COLO829 (cell line): ENCODE measurements at regions not wholly inside any gene's neighbourhood (a gene's known extent, or its start where the extent isn't known, plus 50 kb on each side); places are given as distances from the start of the nearest gene placed in this dataset.
A peak's percentile ranks its signal among the peaks of the same experiment; 100 is the strongest.

Source experiments
- DNase-seq: peaks from one replicate; pipeline ENCODE4 v3.0.0; 2012; ENCODE audit warnings: low spot score

DNA sequence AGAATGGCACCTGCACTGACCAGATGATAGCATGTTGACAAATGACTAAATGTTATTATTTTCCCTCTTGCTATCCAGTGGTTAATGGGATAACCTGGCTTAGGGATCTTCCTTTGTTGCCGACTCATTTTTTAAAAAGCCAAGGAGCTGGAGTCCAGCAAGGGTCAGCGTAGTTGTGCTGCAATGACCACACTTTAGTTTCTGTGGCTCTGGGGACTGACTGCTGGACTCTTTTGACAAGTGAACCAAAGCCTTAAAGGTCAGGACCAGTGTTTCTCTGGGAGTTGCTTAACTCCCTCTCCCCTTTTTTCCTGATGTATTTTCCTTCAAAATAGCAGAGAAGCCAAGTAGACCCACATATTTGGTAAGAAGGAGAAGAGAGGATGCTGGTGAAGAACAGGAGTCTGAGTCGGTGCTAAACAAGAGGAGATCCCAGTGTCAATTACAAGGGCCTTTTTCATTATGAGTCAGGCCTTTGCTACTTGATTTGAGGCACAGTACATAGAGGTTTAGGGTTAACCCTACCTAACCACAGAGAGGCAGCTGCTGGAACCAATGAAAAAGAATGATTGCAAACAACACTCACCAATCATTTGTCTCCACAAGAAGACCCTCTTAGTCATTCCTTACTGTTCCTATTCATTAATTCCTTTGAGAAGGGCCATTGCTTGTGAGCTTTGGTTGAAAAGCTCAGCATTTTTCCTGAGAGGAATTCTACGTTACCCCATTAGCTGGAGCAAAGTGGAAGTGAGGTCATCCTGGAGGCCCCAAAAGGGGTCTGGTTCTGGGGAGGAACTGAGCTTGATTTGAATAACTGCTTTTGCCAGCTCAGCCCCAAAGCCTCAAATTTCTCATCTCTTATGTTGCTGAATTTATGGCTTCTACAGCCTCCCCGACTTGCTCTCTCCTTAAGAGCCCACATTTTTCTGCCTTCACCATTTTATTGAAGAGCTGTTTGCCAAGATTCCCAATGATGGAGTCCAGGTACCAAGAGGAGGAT lies 137.6 kb upstream of the HNMT start:
- no peak for DNase-seq

- DNase-seq = no peak
Measured at GRCh38 chr2:137828624-137829023, 135.6 kb upstream of the HNMT start.

DNA sequence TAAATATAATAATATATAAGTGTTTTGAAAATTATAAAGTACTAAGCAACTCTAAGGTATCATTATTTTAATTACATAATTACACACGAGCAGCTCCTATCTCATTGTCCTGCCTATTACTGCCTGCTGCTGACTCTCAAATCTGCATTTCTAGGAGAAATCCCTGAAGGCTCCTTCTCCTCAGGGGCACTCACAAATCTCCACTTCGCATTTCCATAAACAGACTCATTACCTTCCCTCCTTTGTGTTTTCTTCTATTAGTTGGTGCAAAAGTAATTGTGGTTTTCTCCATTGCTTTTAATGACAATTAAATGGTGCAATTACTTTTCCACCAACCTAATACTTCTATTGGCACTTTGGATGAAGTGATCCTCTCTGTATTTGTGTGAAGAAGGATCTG lies 135.0 kb upstream of the HNMT start:
- no peak for DNase-seq

DNA sequence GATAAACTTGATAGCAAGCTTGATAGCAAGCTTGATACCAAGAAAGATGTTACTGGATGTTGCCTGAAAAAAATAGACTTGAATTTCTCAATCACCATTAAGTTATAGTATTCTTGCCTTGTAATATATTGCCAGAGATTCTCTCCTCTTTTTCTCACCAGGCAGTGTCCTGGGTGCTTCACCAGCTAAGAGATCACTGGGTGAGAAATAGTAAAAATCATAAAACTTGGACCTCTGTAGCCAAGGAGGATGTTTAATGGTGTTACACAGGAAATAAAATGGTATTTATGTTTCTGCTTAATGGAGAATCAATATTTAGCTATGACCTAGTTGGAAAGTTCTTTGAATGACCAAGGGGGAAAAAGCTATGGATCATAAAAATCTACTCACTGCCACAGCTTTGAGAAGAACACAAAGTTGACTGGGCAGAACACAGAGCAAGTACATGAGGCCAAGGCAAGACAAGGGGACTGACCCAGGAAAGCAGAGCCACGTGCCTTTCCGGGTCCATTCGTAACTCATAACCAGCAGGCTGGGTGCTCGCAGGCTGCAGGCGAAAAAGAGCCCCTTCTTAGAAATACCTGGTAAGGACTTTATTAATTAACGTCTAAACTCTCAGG lies 129.4 kb upstream of the HNMT start:
- DNase-seq = no peak

DNA sequence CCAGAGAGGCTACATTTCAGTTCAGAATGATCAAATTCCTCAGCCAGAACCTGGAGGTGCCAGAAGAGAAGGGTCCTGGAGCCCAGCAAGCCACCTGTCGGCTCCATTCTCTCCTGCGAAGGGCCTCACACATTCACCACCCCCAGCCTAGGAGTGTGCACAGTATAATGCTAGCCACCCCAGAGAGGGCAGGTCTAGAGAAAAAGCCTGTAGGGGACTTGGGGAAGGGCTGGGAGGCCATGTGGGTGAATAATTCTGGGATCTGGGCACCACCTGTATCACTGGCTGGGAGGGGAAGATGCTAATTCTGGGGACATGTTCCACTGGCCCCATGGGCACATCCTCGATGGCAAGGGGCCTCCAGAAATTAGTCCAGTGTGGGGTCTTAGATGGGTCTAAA lies 127.6 kb upstream of the HNMT start:
- DNase-seq = no peak

GRCh38 chr2:137837830-137838229 lies 126.4 kb upstream of the HNMT start:
- no peak for DNase-seq

- peak; percentile 76 for DNase-seq
Measured at GRCh38 chr2:137838255-137839092, 125.8 kb upstream of the HNMT start.

DNA sequence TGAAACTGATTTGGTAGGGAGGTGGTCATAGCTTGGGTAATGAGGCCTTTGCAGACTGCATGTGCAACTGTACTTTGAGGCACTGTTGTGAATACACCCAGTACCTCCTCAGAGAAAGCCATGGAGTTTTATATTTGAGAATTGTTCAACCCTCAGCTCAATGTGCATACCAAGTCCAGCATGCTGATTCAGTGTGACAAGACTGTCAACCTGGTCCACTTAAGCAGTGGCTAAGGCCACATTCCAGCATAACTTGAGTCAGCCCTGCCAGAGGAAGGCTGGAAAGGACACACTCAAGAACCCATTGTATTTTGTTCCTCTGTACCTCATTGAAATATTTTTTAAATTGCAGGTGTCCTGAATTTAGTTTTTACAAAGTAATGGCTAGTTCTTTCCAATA lies 121.8 kb upstream of the HNMT start:
- DNase-seq = no peak

DNA sequence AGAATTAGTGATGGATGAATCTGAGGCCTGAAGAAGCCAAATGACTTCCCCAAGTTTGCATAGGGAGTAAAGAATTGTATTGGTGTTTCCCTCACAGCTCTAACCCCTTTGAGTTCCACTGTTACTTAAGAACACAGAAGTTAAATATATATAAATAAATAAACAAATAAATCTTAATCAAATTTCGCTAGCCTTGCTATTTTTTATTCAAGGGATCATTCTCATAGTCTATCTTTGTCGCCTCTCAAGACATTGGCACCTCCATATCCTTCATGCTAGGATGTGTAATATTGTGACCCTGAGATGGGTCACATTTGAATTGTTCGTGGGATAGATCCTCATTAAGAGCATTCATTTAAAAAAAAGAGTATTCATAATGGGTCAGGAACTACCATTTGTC lies 121.3 kb upstream of the HNMT start:
- DNase-seq = no peak

DNA sequence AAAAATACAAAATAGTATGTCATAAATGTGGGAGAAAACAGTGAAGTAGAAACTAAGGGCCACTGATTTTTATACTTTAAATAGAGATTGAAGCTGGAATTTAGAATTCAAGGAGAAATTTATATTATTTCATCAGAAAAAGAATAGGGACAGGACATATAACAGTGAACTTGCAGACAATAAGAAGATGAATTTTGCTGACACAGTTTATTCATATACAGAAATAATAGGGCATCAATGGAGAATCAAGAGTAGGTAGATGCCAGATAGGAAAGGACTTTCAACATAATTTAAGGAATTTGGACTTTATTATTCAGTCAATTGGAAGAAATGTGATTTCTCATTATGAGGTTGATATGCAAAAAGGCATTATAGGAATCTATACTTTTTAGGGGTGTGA lies 118.9 kb upstream of the HNMT start:
- no peak for DNase-seq

GRCh38 chr2:137846993-137847392 lies 117.3 kb upstream of the HNMT start:
- DNase-seq = no peak

- DNase-seq = no peak
Measured at GRCh38 chr2:137847443-137847842, 116.8 kb upstream of the HNMT start.

DNA sequence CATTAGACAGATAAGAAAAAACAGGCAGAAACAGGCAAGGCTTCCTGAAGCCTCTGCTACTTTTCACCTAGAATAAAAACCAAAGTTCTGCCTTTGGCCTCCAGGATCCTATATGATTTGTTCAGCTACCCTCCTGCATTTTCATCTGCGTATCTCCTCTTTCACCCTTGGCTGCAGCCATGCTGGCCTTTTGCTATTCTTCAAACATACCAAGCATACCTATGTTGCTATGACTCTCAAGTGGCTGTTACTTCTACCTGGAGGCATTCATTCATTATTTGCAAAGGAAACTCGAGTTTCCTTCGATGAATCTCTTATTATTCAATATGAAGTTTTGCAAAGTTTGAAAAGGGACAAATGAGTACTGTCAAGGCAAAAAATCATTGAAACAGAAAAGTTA lies 106.4 kb upstream of the HNMT start:
- no peak for DNase-seq

DNA sequence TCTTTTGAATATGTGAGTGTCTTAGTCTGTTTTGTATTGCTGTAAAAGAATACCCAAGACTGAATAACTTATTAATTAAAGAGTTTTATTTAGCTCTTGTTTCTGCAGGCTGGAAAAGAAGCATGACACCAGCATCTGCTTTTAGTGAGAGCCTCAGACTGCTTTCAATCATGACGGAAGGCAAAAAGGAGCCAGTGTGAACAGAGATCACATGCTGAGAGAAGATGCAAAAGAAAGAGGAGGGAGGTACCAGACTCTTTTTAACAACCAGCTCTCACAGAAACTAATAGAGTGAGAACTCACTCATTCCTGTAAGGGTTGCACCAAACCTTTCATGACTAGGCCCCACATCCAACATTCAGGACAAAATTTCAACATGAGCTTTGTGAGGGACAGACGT lies 101.6 kb upstream of the HNMT start:
- no peak for DNase-seq

DNA sequence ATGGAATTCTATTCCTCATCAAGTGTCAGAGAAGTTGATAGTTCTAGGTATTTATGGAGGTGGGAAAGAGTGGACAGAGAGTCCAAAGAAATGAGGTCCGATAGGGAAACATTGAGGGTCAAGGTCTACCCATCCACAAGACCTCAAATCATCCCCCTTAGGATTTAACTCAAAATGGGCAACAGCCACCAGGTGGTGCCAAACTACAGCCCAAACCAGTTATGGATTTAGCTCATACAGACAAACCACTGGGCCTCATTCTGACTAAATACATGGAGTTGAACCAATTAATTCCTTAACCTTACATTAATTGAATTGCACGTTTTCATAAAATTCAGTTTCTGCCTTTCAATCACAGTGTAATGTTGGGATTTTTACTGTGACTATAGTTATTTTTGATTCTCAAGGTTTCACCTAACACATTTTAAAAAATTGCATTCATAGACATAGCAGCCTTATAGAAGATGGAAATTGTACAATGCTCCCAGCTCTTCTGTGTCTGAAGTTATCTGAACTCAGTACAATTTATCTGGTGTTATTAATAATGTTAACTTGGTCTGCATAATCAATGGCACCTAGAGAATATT lies 98.2 kb upstream of the HNMT start:
- peak; percentile 17 for DNase-seq

- no peak for DNase-seq
Measured at GRCh38 chr2:137870682-137871081, 93.6 kb upstream of the HNMT start.

GRCh38 chr2:137872577-137872976 lies 91.7 kb upstream of the HNMT start:
- DNase-seq = no peak

DNA sequence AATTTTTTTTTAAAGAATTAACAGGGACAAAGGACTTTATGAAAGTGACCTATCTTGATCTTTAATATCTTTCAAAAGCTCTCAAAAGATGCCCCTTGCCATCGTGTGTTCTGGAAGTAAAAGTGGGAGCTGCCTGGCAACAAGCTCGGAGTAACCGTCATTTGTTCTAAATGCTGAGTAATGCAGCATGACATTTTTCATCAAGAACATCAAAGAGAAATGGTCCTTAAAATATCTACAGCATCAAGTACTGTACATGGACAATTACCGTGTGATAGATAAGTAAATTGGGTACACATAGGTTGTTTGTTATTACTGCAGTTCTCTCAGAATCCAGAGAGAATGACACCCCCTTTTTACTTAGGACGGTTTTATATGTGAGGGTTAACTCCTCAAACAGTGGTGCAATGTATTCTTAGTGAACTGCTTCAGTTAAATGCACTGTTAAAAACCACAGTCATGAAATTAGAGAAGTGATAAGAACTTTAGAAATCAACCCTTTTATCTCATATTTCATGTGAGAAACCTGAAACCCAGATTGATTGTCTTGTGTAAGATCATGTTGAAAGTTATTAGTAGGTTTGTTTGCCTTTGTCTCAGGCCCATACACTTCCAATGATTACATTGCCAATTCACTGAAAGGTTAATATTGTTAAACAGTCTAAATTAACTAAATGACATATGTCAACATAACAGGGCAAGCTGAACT lies 90.6 kb upstream of the HNMT start:
- DNase-seq = no peak

DNA sequence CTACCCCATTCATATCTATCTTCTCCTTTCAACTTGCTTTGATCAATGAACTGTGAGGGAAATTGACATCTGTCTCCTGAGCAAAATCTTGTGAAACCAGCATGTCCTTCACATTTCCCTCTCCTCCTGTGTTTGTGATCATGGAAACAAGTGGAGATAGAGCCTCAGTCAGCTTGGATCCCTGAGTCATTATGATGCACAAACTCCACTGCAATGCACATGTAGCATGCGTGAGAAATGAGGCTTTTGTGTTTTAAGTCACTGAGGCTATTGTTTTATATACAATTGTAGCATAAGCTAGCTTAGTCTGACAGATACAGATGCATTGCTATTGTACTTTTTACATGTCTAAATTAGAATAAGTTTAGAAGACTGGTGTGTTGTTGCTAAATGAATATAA lies 85.2 kb upstream of the HNMT start:
- no peak for DNase-seq

DNA sequence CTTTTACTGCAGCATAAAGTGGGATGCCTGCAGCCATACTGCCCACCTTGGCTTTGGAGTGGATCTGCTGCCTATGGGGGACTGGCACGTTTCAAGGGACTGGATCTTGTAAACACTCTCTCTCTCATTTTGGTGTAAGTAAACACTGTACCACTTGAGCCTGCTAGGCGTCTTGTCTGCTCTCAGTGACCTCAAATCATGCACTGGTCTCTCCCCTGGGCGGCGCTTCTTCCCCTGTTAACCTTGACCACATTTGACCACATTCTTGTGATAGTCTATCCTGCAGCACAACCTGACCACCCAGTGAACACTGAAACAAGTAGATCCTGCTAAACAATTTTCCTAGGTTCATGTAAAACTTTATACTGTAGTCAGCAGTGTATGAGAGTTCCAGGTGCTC lies 82.6 kb upstream of the HNMT start:
- no peak for DNase-seq

DNA sequence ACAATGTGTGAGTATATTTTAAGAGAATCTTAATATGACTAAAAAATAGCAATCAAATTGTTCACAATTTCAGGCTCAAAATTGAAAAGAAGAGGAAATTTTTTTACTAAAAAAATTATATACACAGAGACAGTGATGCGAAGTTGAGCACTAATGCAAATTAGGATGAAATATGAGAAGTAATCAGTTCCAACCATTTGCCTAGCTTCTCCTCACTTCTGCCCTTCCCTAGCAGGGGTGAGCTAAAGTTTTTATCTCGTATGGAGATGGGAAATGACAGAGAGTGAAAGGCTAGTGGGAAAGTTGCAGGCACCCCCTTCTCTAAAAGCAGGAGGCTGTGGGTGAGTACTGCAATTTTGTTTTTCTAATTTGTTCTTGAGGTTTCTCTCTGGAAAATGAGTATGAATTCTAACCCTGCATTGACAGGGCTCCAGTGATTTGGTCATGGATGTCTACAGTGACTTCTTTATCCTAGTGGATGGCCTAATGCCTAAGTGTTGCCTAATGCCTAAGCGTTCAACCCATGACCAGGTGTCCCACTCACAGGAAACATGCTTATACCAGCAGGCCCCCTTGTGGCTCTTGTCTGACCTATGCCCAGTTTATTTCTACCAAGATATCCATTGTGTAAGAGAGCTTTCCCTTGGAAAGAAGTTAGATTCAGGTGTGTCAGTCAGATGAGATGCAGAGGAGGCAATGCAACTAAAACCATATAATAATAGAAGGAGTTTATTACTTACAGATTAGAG lies 78.0 kb upstream of the HNMT start:
- DNase-seq = peak; percentile 1
